NB4 (cell line): ENCODE measurements at regions not wholly inside any gene's neighbourhood (a gene's known extent, or its start where the extent isn't known, plus 50 kb on each side); places are given as distances from the start of the nearest gene placed in this dataset.

Experiments used
- CTCF ChIP-seq: IDR thresholded peaks from one replicate; pipeline ENCODE4 v1.5.1; 2012; ENCODE audit warnings: low read depth, low read length
- MAX ChIP-seq: IDR thresholded peaks from 2 replicates; pipeline ENCODE4 v1.6.1; 2011; ENCODE audit warnings: low read depth, low read length
- MYC ChIP-seq: IDR thresholded peaks from 2 replicates; pipeline ENCODE4 v1.6.1; 2011; ENCODE audit warnings: low read depth, low read length
- POLR2A ChIP-seq: IDR thresholded peaks from 2 replicates; pipeline ENCODE4 v1.6.1; 2011; ENCODE audit warnings: mild to moderate bottlenecking; ENCODE audit not compliant: insufficient read length; ENCODE audit errors: extremely low read depth

GRCh38 chr3:163555918-163556317 lies 1522.4 kb downstream of the SI start:
- TF ChIP-seq MAX (no peak), CTCF (no peak), POLR2A (no peak), MYC (no peak)
